GM19025 (cell line): ENCODE measurements at regions not wholly inside any gene's neighbourhood (a gene's known extent, or its start where the extent isn't known, plus 50 kb on each side); places are given as distances from the start of the nearest gene placed in this dataset.

Experiments
- ATAC-seq: cut with Tn5 transposase; IDR thresholded peaks from one replicate; pipeline ENCODE4 v1.9.1; 2021; ENCODE audit warnings: mild to moderate bottlenecking, low read depth, moderate library complexity; ENCODE audit not compliant: unreplicated experiment

GRCh38 chr5:8868283-8868682 lies 677.6 kb downstream of the SEMA5A start:
- no peak for ATAC-seq

- ATAC-seq: no peak
Measured at GRCh38 chr5:8869932-8870331, 675.9 kb downstream of the SEMA5A start.

- no peak for ATAC-seq
Measured at GRCh38 chr5:8870349-8870958, 675.4 kb downstream of the SEMA5A start.

- no peak for ATAC-seq
Measured at GRCh38 chr5:8870959-8871355, 674.9 kb downstream of the SEMA5A start.

GRCh38 chr5:8871446-8871845 lies 674.4 kb downstream of the SEMA5A start:
- no peak for ATAC-seq

GRCh38 chr5:8875722-8876121 lies 670.2 kb downstream of the SEMA5A start:
- ATAC-seq: no peak

GRCh38 chr5:8879248-8879647 lies 666.6 kb downstream of the SEMA5A start:
- ATAC-seq: peak; percentile 86

- no peak for ATAC-seq
Measured at GRCh38 chr5:8884029-8884428, 661.8 kb downstream of the SEMA5A start.

- no peak for ATAC-seq
Measured at GRCh38 chr5:8892926-8893325, 652.9 kb downstream of the SEMA5A start.

GRCh38 chr5:8894031-8894430 lies 651.8 kb downstream of the SEMA5A start:
- no peak for ATAC-seq

- ATAC-seq: no peak
Measured at GRCh38 chr5:8895062-8895461, 650.8 kb downstream of the SEMA5A start.

- no peak for ATAC-seq
Measured at GRCh38 chr5:8895599-8895998, 650.3 kb downstream of the SEMA5A start.

GRCh38 chr5:8897316-8897715 lies 648.6 kb downstream of the SEMA5A start:
- ATAC-seq: no peak

- ATAC-seq: no peak
Measured at GRCh38 chr5:8905021-8905420, 640.9 kb downstream of the SEMA5A start.

- ATAC-seq: no peak
Measured at GRCh38 chr5:8906303-8906967, 639.4 kb downstream of the SEMA5A start.

- ATAC-seq: no peak
Measured at GRCh38 chr5:8907168-8907868, 638.6 kb downstream of the SEMA5A start.

- no peak for ATAC-seq
Measured at GRCh38 chr5:8908055-8908683, 637.7 kb downstream of the SEMA5A start.

- ATAC-seq: no peak
Measured at GRCh38 chr5:8912106-8912505, 633.8 kb downstream of the SEMA5A start.

- ATAC-seq: peak; percentile 71
Measured at GRCh38 chr5:8913522-8913921, 632.4 kb downstream of the SEMA5A start.

GRCh38 chr5:8919096-8919495 lies 626.8 kb downstream of the SEMA5A start:
- no peak for ATAC-seq

GRCh38 chr5:8923526-8923925 lies 622.3 kb downstream of the SEMA5A start:
- no peak for ATAC-seq
